IMR-90 (cell line): ENCODE measurements at regions not wholly inside any gene's neighbourhood (a gene's known extent, or its start where the extent isn't known, plus 50 kb on each side); places are given as distances from the start of the nearest gene placed in this dataset.

Experiments used
- ATAC-seq: fragments of 200-7000 bp; cut with Tn5 transposase; 2 replicates; pipeline ENCODE4 v1.9.1; 2020; ENCODE audit warnings: low read depth, mild to moderate bottlenecking, moderate library complexity
- BruUV-seq: library from RNA; stranded (reverse); fragments of 400-500 nt; replicated peaks from 2 replicates; lab custom pipeline; 2021; lab: Mats Ljungman, UMichigan
- CTCF ChIA-PET: fragments of 300-600 bp; formaldehyde crosslinking; extraction: SDS; loops from one replicate; lab custom pipeline; 2021; ENCODE audit warnings: antibody characterized with exemption; lab: Yijun Ruan, JAX
- POLR2A ChIA-PET: fragments of 300-600 bp; sonication (Branson Sonifier 250); formaldehyde crosslinking; loops from one replicate; lab custom pipeline; 2022; ENCODE audit warnings: antibody characterized with exemption; ENCODE audit not compliant: unreplicated experiment; lab: Charles Lee
- DNase-seq: peaks from one replicate; pipeline ENCODE4 v3.0.0; 2013
- H2AFZ ChIP-seq: replicated peaks from 2 replicates; pipeline ENCODE3; 2013; ENCODE audit warnings: low read length, mild to moderate bottlenecking; ENCODE audit not compliant: poor library complexity
- H2AK5ac ChIP-seq: 2 replicates; pipeline ENCODE4 v1.6.1; 2013; ENCODE audit warnings: low read depth, low read length, inconsistent platforms
- H2AK9ac ChIP-seq: replicated peaks from 2 replicates; pipeline ENCODE3; 2013; ENCODE audit warnings: mild to moderate bottlenecking, low read depth, low read length, moderate library complexity; ENCODE audit not compliant: poor library complexity
- H2BK120ac ChIP-seq: 2 replicates; pipeline ENCODE4 v1.6.1; 2013; ENCODE audit warnings: low read depth, low read length, inconsistent platforms
- H2BK15ac ChIP-seq: 3 replicates; pipeline ENCODE4 v1.6.1; 2013; ENCODE audit warnings: low read depth, low read length, inconsistent platforms
- H2BK20ac ChIP-seq: 2 replicates; pipeline ENCODE4 v1.6.1; 2013; ENCODE audit warnings: low read depth, mild to moderate bottlenecking, inconsistent platforms, low read length, moderate library complexity
- H2BK5ac ChIP-seq: 2 replicates; pipeline ENCODE4 v1.6.1; 2013; ENCODE audit warnings: mild to moderate bottlenecking, low read depth, low read length, inconsistent platforms; ENCODE audit not compliant: poor library complexity, severe bottlenecking
- H3K14ac ChIP-seq: replicated peaks from 2 replicates; pipeline ENCODE4 v1.6.1; 2013; ENCODE audit warnings: low read depth, low read length, inconsistent platforms
- H3K18ac ChIP-seq: 2 replicates; pipeline ENCODE4 v1.6.1; 2013; ENCODE audit warnings: low read depth, low read length, control low read depth
- H3K23ac ChIP-seq: 2 replicates; pipeline ENCODE4 v1.6.1; 2013; ENCODE audit warnings: low read depth, low read length, inconsistent platforms
- H3K27ac ChIP-seq: 2 replicates; pipeline ENCODE4 v1.5.1; 2013; ENCODE audit warnings: mild to moderate bottlenecking, control low read depth, low read length; ENCODE audit not compliant: insufficient read depth
- H3K27me3 ChIP-seq: 2 replicates; pipeline ENCODE4 v1.6.1; 2013; ENCODE audit warnings: low read length; ENCODE audit not compliant: control insufficient read depth, insufficient read depth
- H3K36me3 ChIP-seq: 2 replicates; pipeline ENCODE4 v1.6.1; 2013; ENCODE audit warnings: low read length, mixed read lengths; ENCODE audit not compliant: control insufficient read depth, insufficient read depth
- H3K4ac ChIP-seq: 2 replicates; pipeline ENCODE4 v1.6.1; 2013; ENCODE audit warnings: low read depth, low read length, inconsistent platforms
- H3K4me1 ChIP-seq: 2 replicates; pipeline ENCODE4 v1.6.1; 2013; ENCODE audit warnings: low read length, mixed read lengths; ENCODE audit not compliant: control insufficient read depth, insufficient read depth
- H3K4me2 ChIP-seq: 2 replicates; pipeline ENCODE4 v1.6.1; 2013; ENCODE audit warnings: low read depth, mild to moderate bottlenecking, control low read depth, low read length, moderate library complexity
- H3K4me3 ChIP-seq: 2 replicates; pipeline ENCODE4 v1.5.1; 2013; ENCODE audit warnings: low read depth, mild to moderate bottlenecking, control low read depth, low read length, moderate library complexity; ENCODE audit not compliant: insufficient read depth
- H3K56ac ChIP-seq: 2 replicates; pipeline ENCODE4 v1.6.1; 2013; ENCODE audit warnings: low read length, inconsistent platforms; ENCODE audit not compliant: insufficient read depth; ENCODE audit errors: extremely low read depth
- H3K79me1 ChIP-seq, 2 experiments: 2 replicates each; pipeline ENCODE4 v1.6.1; 2013; ENCODE audit warnings: low read length in 2 of 2, inconsistent platforms in 1 of 2, low read depth in 1 of 2
- H3K9ac ChIP-seq: 2 replicates; pipeline ENCODE4 v1.6.1; 2013; ENCODE audit warnings: low read depth, low read length, control low read depth
- H3K9me1 ChIP-seq: 2 replicates; pipeline ENCODE4 v1.6.1; 2013; ENCODE audit warnings: low read length, inconsistent platforms; ENCODE audit not compliant: insufficient read depth
- H3K9me3 ChIP-seq: 2 replicates; pipeline ENCODE4 v1.6.1; 2013; ENCODE audit warnings: low read length; ENCODE audit not compliant: control insufficient read depth, insufficient read depth
- H4K20me1 ChIP-seq: 2 replicates; pipeline ENCODE4 v1.6.1; 2013; ENCODE audit warnings: low read length, inconsistent platforms; ENCODE audit not compliant: insufficient read depth
- H4K5ac ChIP-seq: 2 replicates; pipeline ENCODE4 v1.6.1; 2013; ENCODE audit warnings: mild to moderate bottlenecking, low read depth, low read length, control low read depth
- H4K8ac ChIP-seq, 2 experiments: 2 replicates each; pipeline ENCODE4 v1.6.1; 2013; ENCODE audit warnings: low read depth in 2 of 2, low read length in 2 of 2, control low read depth in 1 of 2, inconsistent platforms in 1 of 2
- H4K91ac ChIP-seq: 2 replicates; pipeline ENCODE4 v1.6.1; 2013; ENCODE audit warnings: low read depth, low read length, inconsistent platforms; ENCODE audit not compliant: insufficient read depth
- RCOR1 ChIP-seq: IDR thresholded peaks from 2 replicates; pipeline ENCODE4 v1.6.1; 2012; ENCODE audit warnings: mild to moderate bottlenecking, low read length, improper control_type of control experiment; ENCODE audit not compliant: insufficient replicate concordance
- dilution Hi-C: fragments of 300-500 bp; cut with HindIII; formaldehyde crosslinking; loops from one replicate; pipeline ENCODE4 v1.14.3; 2018; ENCODE audit warnings: low sequenced_read_pairs; ENCODE audit not compliant: unreplicated experiment
- in situ Hi-C: fragments of 300-500 bp; cut with MboI; formaldehyde crosslinking; loops from 3 replicates; pipeline ENCODE4 v1.14.3; 2019; ENCODE audit warnings: low sequenced_read_pairs, inconsistent platforms, mixed read lengths
- intact Hi-C: fragments of 100-400 bp; cut with micrococcal nuclease; formaldehyde crosslinking; loops from 2 replicates; pipeline ENCODE4 v1.10.0; 2022
- TF ChIP-seq, protein P1 (sequence below): conservative IDR thresholded peaks from 2 replicates; pipeline ENCODE4 v1.5.1; 2012; ENCODE audit warnings: mild to moderate bottlenecking, low read depth, low read length, improper control_type of control experiment

DNA sequence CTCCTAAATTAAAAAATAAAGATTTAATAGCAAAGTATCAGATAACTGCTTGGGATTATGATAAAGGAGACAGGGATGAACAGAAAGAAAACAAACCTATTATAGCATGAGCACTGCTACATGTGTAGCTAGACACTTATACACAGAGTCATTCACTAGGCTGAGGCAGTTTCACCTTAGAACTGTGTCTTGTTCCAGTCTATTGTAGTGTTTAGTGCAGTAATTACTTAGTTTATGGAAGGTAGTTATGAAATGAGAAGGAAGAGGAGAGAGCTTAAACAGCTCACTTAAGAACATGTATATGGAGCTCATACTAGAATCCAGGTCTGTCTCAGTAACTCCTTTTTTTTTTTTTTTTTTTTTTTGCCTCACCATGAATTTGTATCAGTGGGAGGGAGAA is 441.4 kb downstream of the PDCD6IP start:
- no peak overlapping the region for H3K4ac ChIP-seq
- in situ Hi-C loops (no loop called here), intact Hi-C loops (no loop called here), dilution Hi-C loops (no loop called here)
- H4K5ac ChIP-seq = no peak overlapping the region
- no peaks in the 10 kb centered on the region for H3K79me1 ChIP-seq
- no peak overlapping the region for H2BK5ac ChIP-seq
- no peak for DNase-seq
- no peak overlapping the region for H2BK120ac ChIP-seq
- H3K9me3 ChIP-seq = no peaks in the 10 kb centered on the region
- H2AFZ ChIP-seq = no peak overlapping the region
- H4K20me1 ChIP-seq = no peaks in the 10 kb centered on the region
- H3K4me2 ChIP-seq = no peak overlapping the region
- TF ChIP-seq, protein P1, sequence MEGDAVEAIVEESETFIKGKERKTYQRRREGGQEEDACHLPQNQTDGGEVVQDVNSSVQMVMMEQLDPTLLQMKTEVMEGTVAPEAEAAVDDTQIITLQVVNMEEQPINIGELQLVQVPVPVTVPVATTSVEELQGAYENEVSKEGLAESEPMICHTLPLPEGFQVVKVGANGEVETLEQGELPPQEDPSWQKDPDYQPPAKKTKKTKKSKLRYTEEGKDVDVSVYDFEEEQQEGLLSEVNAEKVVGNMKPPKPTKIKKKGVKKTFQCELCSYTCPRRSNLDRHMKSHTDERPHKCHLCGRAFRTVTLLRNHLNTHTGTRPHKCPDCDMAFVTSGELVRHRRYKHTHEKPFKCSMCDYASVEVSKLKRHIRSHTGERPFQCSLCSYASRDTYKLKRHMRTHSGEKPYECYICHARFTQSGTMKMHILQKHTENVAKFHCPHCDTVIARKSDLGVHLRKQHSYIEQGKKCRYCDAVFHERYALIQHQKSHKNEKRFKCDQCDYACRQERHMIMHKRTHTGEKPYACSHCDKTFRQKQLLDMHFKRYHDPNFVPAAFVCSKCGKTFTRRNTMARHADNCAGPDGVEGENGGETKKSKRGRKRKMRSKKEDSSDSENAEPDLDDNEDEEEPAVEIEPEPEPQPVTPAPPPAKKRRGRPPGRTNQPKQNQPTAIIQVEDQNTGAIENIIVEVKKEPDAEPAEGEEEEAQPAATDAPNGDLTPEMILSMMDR = no peak
- TF ChIP-seq RCOR1 = no peak
- no peak overlapping the region for H4K8ac ChIP-seq
- no peak overlapping the region for H3K18ac ChIP-seq
- BruUV-seq = no TSS peak
- no peak overlapping the region for H2BK20ac ChIP-seq
- H3K4me1 ChIP-seq = no peaks in the 10 kb centered on the region
- CTCF ChIA-PET = no interaction called here
- no peak overlapping the region for H3K14ac ChIP-seq
- no peak overlapping the region for H3K23ac ChIP-seq
- no peaks in the 10 kb centered on the region for H3K36me3 ChIP-seq
- H3K27ac ChIP-seq = no peak overlapping the region
- no peaks in the 10 kb centered on the region for H3K27me3 ChIP-seq
- ATAC-seq = no peak
- H3K9ac ChIP-seq = no peak overlapping the region
- no peak overlapping the region for H3K4me3 ChIP-seq
- H3K56ac ChIP-seq = no peak overlapping the region
- POLR2A ChIA-PET = interaction anchor here (0.6 kb wide), 1 partner anchor 482 kb away, joined by 10 read pairs; no protein-coding TSS in a partner anchor
- no peak overlapping the region for H2BK15ac ChIP-seq
- no peaks in the 10 kb centered on the region for H3K9me1 ChIP-seq
- no peak overlapping the region for H4K91ac ChIP-seq
- H2AK5ac ChIP-seq = no peak overlapping the region
- H2AK9ac ChIP-seq = no peak overlapping the region
